ENCODE measurements at regions not wholly inside any gene's neighbourhood (a gene's known extent, or its start where the extent isn't known, plus 50 kb on each side); places are given as distances from the start of the nearest gene placed in this dataset.

DNA sequence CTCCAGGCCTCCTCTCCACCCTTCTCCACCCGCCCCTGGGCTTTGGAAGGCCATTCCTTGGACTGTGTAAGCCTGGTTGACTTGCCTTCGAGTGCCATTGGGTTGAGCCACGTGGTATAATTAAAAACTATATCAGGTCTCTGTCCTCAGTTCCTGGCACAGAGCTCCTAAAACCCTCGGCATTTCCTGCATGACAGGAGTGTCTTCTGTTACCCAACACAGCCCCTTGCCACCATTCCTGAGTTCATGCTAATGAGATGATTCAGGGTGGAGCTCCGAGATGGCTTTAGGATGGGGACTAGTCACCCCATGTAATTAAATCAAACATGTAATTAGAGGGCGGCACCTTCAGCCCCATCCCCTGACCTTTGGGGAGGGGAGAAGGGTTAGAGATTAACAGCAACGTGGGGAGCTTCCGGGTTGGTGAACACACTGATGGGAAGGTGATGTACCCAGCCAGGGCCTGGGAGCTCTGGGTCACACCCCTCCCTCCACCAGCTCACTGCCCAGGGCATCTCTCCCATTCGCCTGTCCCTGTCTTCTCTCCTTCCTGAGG, 256.4 kb downstream of the FAM43A start:
- TF ChIP-seq POLR2AphosphoS5 (IDR thresholded peaks at IDR 0.05; ENCODE audit: low read depth, low read length) (no peak), POLR2A (IDR thresholded peaks at IDR 0.05; ENCODE audit: low read depth, low read length) (no peak)
